Endothelial cell of umbilical vein (primary cell): ENCODE measurements at regions not wholly inside any gene's neighbourhood (a gene's known extent, or its start where the extent isn't known, plus 50 kb on each side); places are given as distances from the start of the nearest gene placed in this dataset.

Experiments
- BruUV-seq: library from RNA; stranded (reverse); fragments of 400-500 nt; replicated peaks from 2 replicates; lab custom pipeline; 2021; lab: Mats Ljungman, UMichigan
- CTCF ChIA-PET: fragments of 300-600, 350-600 bp; sonication (Branson Sonifier 250); formaldehyde crosslinking; loops from one replicate; lab custom pipeline; 2021; ENCODE audit warnings: antibody characterized with exemption, inconsistent platforms; lab: Charles Lee
- POLR2A ChIA-PET: fragments of 300-600, 350-600 bp; sonication (Branson Sonifier 250); formaldehyde crosslinking; loops from one replicate; lab custom pipeline; 2021; ENCODE audit warnings: antibody characterized with exemption, inconsistent platforms; lab: Charles Lee
- DNase-seq: peaks from one replicate; pipeline ENCODE4 v3.0.0-alpha.2; 2011; ENCODE audit warnings: low read depth, low spot score
- FAIRE-seq: peaks from 2 replicates; lab custom pipeline; 2011; peaks lifted over from hg19 to GRCh38; lab: Jason Lieb, UNC
- H2AFZ ChIP-seq: 2 replicates; pipeline ENCODE4 v1.6.0; 2012; ENCODE audit warnings: low read depth, low read length, control low read depth, inconsistent platforms
- H3K27ac ChIP-seq: 2 replicates; pipeline ENCODE4 v1.5.1; 2011; ENCODE audit warnings: low read depth, mild to moderate bottlenecking, control low read depth, low read length, moderate library complexity; ENCODE audit not compliant: insufficient read depth
- H3K27me3 ChIP-seq, 2 experiments: 2 replicates each; pipeline versions ENCODE4 v1.6.0 to v1.6.1; 2011; ENCODE audit warnings: low read length in 2 of 2, mixed read lengths in 1 of 2; ENCODE audit not compliant: control insufficient read depth in 2 of 2, insufficient read depth in 2 of 2
- H3K36me3 ChIP-seq, 2 experiments: 2 replicates in 1 of 2; 3 replicates in 1 of 2; pipeline ENCODE4 v1.5.1; 2011; ENCODE audit warnings: low read length in 2 of 2, mild to moderate bottlenecking in 1 of 2, moderate library complexity in 1 of 2; ENCODE audit not compliant: control insufficient read depth in 2 of 2, insufficient read depth in 2 of 2; ENCODE audit errors: extremely low read depth in 1 of 2
- H3K4me1 ChIP-seq: 3 replicates; pipeline ENCODE4 v1.5.1; 2011; ENCODE audit warnings: mild to moderate bottlenecking, low read length; ENCODE audit not compliant: control insufficient read depth, insufficient read depth; ENCODE audit errors: extremely low read depth
- H3K4me2 ChIP-seq: 2 replicates; pipeline ENCODE4 v1.6.1; 2011; ENCODE audit warnings: low read length, control low read depth, mixed read lengths; ENCODE audit not compliant: insufficient read depth
- H3K4me3 ChIP-seq, 3 experiments: fragments of 200-600 bp in 1 of 3; sonication (generic), shearing (Covaris generic) in 1 of 3; replicated peaks in 1 of 3; 2 replicates each; pipeline ENCODE4 v1.5.1; 2011 to 2016; ENCODE audit warnings: control low read depth in 3 of 3, low read length in 3 of 3, mild to moderate bottlenecking in 2 of 3, inconsistent platforms in 1 of 3, low read depth in 1 of 3, moderate library complexity in 1 of 3; ENCODE audit not compliant: insufficient read depth in 1 of 3
- H3K79me2 ChIP-seq: 2 replicates; pipeline ENCODE4 v1.6.0; 2012; ENCODE audit warnings: low read length, inconsistent platforms; ENCODE audit not compliant: control insufficient read depth, insufficient read depth
- H3K9ac ChIP-seq: replicated peaks from 2 replicates; pipeline ENCODE3; 2011; ENCODE audit warnings: low read length, control low read depth; ENCODE audit not compliant: insufficient read depth; ENCODE audit errors: extremely low read depth
- H3K9me1 ChIP-seq: replicated peaks from 3 replicates; pipeline ENCODE4 v1.6.0; 2011; ENCODE audit warnings: mild to moderate bottlenecking, low read length; ENCODE audit not compliant: control insufficient read depth, insufficient read depth; ENCODE audit errors: extremely low read depth
- H3K9me3 ChIP-seq: replicated peaks from 2 replicates; pipeline ENCODE4 v1.5.1; 2012; ENCODE audit warnings: low read length, inconsistent platforms; ENCODE audit not compliant: control insufficient read depth, insufficient read depth
- H4K20me1 ChIP-seq: replicated peaks from 2 replicates; pipeline ENCODE3; 2011; ENCODE audit warnings: mild to moderate bottlenecking, low read length; ENCODE audit not compliant: control insufficient read depth, insufficient read depth; ENCODE audit errors: extremely low read depth
- CTCF ChIP-seq, 2 donors: IDR thresholded peaks; 1 replicate in 1 of 2; 2 replicates in 1 of 2; pipeline ENCODE4 v1.5.1; 2011; ENCODE audit warnings: low read length in 2 of 2, mild to moderate bottlenecking in 2 of 2, moderate library complexity in 2 of 2, control low read depth in 1 of 2, inconsistent platforms in 1 of 2, low read depth in 1 of 2; ENCODE audit not compliant: insufficient read depth in 1 of 2; ENCODE audit errors: extremely low read depth in 1 of 2
- EZH2 ChIP-seq: IDR thresholded peaks from 2 replicates; pipeline ENCODE4 v1.6.1; 2012; ENCODE audit warnings: borderline replicate concordance, low read depth, mild to moderate bottlenecking, moderate library complexity, low read length, inconsistent platforms; ENCODE audit not compliant: severe bottlenecking
- FOS ChIP-seq: IDR thresholded peaks from 2 replicates; pipeline ENCODE4 v1.6.1; 2011; ENCODE audit warnings: mild to moderate bottlenecking, low read length, moderate library complexity, borderline replicate concordance; ENCODE audit not compliant: insufficient read depth
- GATA2 ChIP-seq: IDR thresholded peaks from 2 replicates; pipeline ENCODE4 v1.7.0; 2011; ENCODE audit warnings: low read depth, mild to moderate bottlenecking, moderate library complexity, mixed read lengths, low read length; ENCODE audit not compliant: insufficient read length, insufficient read depth
- JUN ChIP-seq: IDR thresholded peaks from 2 replicates; pipeline ENCODE4 v1.6.1; 2011; ENCODE audit warnings: borderline replicate concordance, low read depth; ENCODE audit not compliant: insufficient read length, insufficient read depth
- MYC ChIP-seq: IDR thresholded peaks from one replicate; pipeline ENCODE4 v1.6.1; 2011; ENCODE audit warnings: mild to moderate bottlenecking, low read depth, low read length
- POLR2A ChIP-seq: IDR thresholded peaks from 2 replicates; pipeline ENCODE4 v1.6.1; 2012; ENCODE audit warnings: low read depth, mild to moderate bottlenecking, control low read depth, low read length
- POLR2AphosphoS5 ChIP-seq: IDR thresholded peaks from 2 replicates; pipeline ENCODE4 v1.6.1; 2012; ENCODE audit warnings: low read depth, mild to moderate bottlenecking, control low read depth, low read length, moderate library complexity; ENCODE audit not compliant: insufficient read depth
- dilution Hi-C: fragments of 300-500 bp; cut with MboI; formaldehyde crosslinking; loops from one replicate; pipeline ENCODE4 v1.15.0; 2019; ENCODE audit warnings: low sequenced_read_pairs; ENCODE audit not compliant: extremely low pct_ligation_motif_present
- intact Hi-C: fragments of 100-400 bp; cut with micrococcal nuclease; formaldehyde crosslinking; loops from one replicate; pipeline ENCODE4 v1.10.0; 2022
- TF ChIP-seq, protein P1 (sequence below): IDR thresholded peaks from 2 replicates; pipeline ENCODE4 v1.6.1; 2011; ENCODE audit not compliant: insufficient read depth, insufficient read length

DNA sequence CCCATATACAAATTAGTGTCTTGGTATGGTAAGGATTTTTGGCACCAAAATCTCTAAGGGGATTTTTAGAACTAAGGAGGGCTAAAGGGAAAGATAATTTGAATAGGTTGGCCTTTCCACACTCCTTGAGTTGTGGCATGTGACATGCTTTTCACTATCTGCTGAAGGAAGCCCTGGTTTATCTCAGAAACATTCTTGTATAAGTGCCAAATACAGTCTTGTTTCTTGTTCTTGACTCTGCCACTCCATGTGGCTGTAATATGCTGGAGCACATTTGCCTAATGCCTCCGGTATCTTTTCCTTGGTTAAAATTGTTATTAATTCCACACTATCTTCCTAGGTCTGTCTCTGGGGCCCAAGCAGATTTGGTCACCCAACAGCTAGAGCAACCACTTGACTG, 457.0 kb downstream of the USP25 start:
- CTCF ChIA-PET, result interaction anchor here (1.9 kb wide), 1 partner anchor 104 kb away, joined by 7 read pairs; no protein-coding TSS in a partner anchor
- Histone ChIP-seq H3K9me1 (no peaks in the 10 kb centered on the region), H3K4me1 (peaks cover 3% of the 10 kb centered on the region), H3K9me3 (no peaks in the 10 kb centered on the region), H3K4me2 (no peak overlapping the region), H3K27ac (no peak overlapping the region), H3K9ac (no peak overlapping the region), H4K20me1 (no peaks in the 10 kb centered on the region), H3K27me3 (no peaks in the 10 kb centered on the region), H2AFZ (no peak overlapping the region), H3K4me3 (no peak overlapping the region), H3K36me3 (no peaks in the 10 kb centered on the region), H3K79me2 (no peaks in the 10 kb centered on the region)
- TF ChIP-seq CTCF (IDR thresholded peaks at IDR 0.05; ENCODE audit: extremely low read depth in 1 of 2, insufficient read depth in 1 of 2, low read depth in 1 of 2, low read length in 2 of 2) (no peak), GATA2 (no peak), POLR2AphosphoS5 (no peak), JUN (no peak), POLR2A (no peak), FOS (no peak), EZH2 (no peak), MYC (no peak)
- TF ChIP-seq, protein P1, sequence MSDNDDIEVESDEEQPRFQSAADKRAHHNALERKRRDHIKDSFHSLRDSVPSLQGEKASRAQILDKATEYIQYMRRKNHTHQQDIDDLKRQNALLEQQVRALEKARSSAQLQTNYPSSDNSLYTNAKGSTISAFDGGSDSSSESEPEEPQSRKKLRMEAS, result no peak
- BruUV-seq, result no TSS peak
- POLR2A ChIA-PET, result no interaction called here
- FAIRE-seq (no peak), DNase-seq (peak; percentile 33)
- dilution Hi-C loops (no loop called here), intact Hi-C loops (no loop called here)
